Heart right ventricle (tissue), 16 donors: ENCODE measurements at regions not wholly inside any gene's neighbourhood (a gene's known extent, or its start where the extent isn't known, plus 50 kb on each side); places are given as distances from the start of the nearest gene placed in this dataset.

Experiments used
- ATAC-seq, 8 donors: fragments of 200-7000 bp; cut with Tn5 transposase; one replicate each; pipeline ENCODE4 v1.9.1; 2020; ENCODE audit warnings: mild to moderate bottlenecking in 8 of 8, moderate library complexity in 8 of 8, moderate number of reproducible peaks in 1 of 8
- DNase-seq, 2 donors: peaks; one replicate each; pipeline ENCODE4 v3.0.0-alpha.2; 2020
- H3K27ac ChIP-seq, 10 donors: fragments of 200-600 bp; sonication (generic) in 2 of 10; one replicate each; pipeline versions ENCODE4 v1.5.0 to v1.8.0; 2020 to 2022; ENCODE audit warnings: mild to moderate bottlenecking in 3 of 10
- H3K27me3 ChIP-seq, 7 donors: fragments of 200-600 bp; one replicate each; pipeline ENCODE4 v1.8.0; 2021 to 2022; ENCODE audit warnings: mild to moderate bottlenecking in 2 of 7
- H3K36me3 ChIP-seq, 9 donors: fragments of 200-600 bp; sonication (generic) in 1 of 9; one replicate each; pipeline versions ENCODE4 v1.5.0 to v1.8.0; 2020 to 2022; ENCODE audit warnings: mild to moderate bottlenecking in 2 of 9
- H3K4me1 ChIP-seq, 9 donors: fragments of 200-600 bp; sonication (generic) in 1 of 9; one replicate each; pipeline versions ENCODE4 v1.5.0 to v1.8.0; 2020 to 2022; ENCODE audit warnings: mild to moderate bottlenecking in 4 of 9
- H3K4me3 ChIP-seq, 10 donors: fragments of 200-600 bp; sonication (generic) in 2 of 10; one replicate each; pipeline versions ENCODE4 v1.5.0 to v1.8.0; 2020 to 2022; ENCODE audit warnings: mild to moderate bottlenecking in 7 of 10, moderate library complexity in 2 of 10
- H3K9me3 ChIP-seq, 11 donors: fragments of 200-600 bp in 10 of 11; sonication (generic) in 2 of 11; one replicate each; pipeline versions ENCODE4 v1.5.0 to v1.8.0; 2013 to 2022; ENCODE audit warnings: mild to moderate bottlenecking in 2 of 11, control low read depth in 1 of 11, moderate library complexity in 1 of 11
- CTCF ChIP-seq, 9 donors: fragments of 200-600 bp; sonication (generic) in 2 of 9; IDR thresholded peaks; one replicate each; pipeline versions ENCODE4 v1.5.0 to v1.8.0; 2021 to 2022; ENCODE audit warnings: antibody characterized with exemption in 9 of 9, mild to moderate bottlenecking in 5 of 9, moderate library complexity in 1 of 9
- WGBS, 2 donors: extraction: QIAGEN DNeasy Blood & Tissue Kit; methylation state at CpG; one replicate each; pipeline ENCODE4 v1.1.7; 2013; ENCODE audit warnings: inconsistent platforms in 1 of 2; 5-methylcytosine and 5-hydroxymethylcytosine counted together
- intact Hi-C, 10 donors: fragments of 100-400 bp; cut with DNase I; formaldehyde crosslinking; loops; one replicate each; pipeline versions ENCODE4 v1.11.1 to v1.14.2; 2022
- donor health status: Arrhythmogenic right ventricular cardiomyopathy.
- donor health status: ischemic (EF 13 %, LVEDD 7.1; RV severe dilation, severe dysfunction).
- donor health status: healthy with polysubstance abuse.
- donor health status: DM: no; HTN: yes; CAD: no.
- donor health status: DM: no; HTN: no; CAD: no.
- donor health status: ischemic (EF 25% LVEDD 6.9; RV normal size, moderate dysfunction).
- donor health status: ischemic (EF 25% LVEDD 5.7; RV mildly dilated, moderate dysfunction).
- donor health status: healthy.
- donor health status: DM: yes; HTN: yes; CAD: no.
- donor health status: Ischemic cardiomyopathy.
- donor health status: ischemic (EF 35%, LVEDD 5.7; RV mildly dilated, moderate dysfunction).
- donor health status: nonischemic (EF 11% LVEDD 7.7; RV severe dilation, severe dysfunction).
- donor health status: DM: yes; HTN: yes; CAD: no.
- donor health status: PGD.
- donor health status: ischemic (EF 29% LVEDD 5.4; RV normal size, mild dysfunction).
- donor health status: nonischemic (EF 23%, LVEDD 6.1; RV moderate dilation, normal function).

- ATAC-seq (no peak), DNase-seq (no peak)
- TF ChIP-seq CTCF (IDR thresholded peaks at IDR 0.05) = no peak
- H3K27me3 ChIP-seq = no peaks in the 10 kb centered on the region
- WGBS, 2 donors = 84% methylated on average over 4 of the region's 4 CpGs
- no peaks in the 10 kb centered on the region for H3K9me3 ChIP-seq
- no peaks in the 10 kb centered on the region for H3K4me1 ChIP-seq
- no peaks in the 10 kb centered on the region for H3K36me3 ChIP-seq
- no peak overlapping the region for H3K4me3 ChIP-seq
- intact Hi-C loops = loop anchor here in 2 of 10 donors (10.0 kb wide), 1 partner anchor 737 kb away; no protein-coding TSS in a partner anchor
- H3K27ac ChIP-seq = no peak overlapping the region
These were observed 87.5 kb upstream of the CDIN1 start for GRCh38 chr15:36491912-36492311.

GRCh38 chr15:36495456-36495991 lies 83.9 kb upstream of the CDIN1 start:
- WGBS, 2 donors = 83 to 88% methylated on average over 9 of the region's 9 CpGs
- ATAC-seq = no peak

GRCh38 chr15:36497901-36498300 lies 81.5 kb upstream of the CDIN1 start:
- no peak overlapping the region for H3K4me3 ChIP-seq
- TF ChIP-seq CTCF (IDR thresholded peaks at IDR 0.05) = no peak
- no peak overlapping the region for H3K27ac ChIP-seq
- no peak for DNase-seq
- H3K36me3 ChIP-seq = no peaks in the 10 kb centered on the region
- intact Hi-C loops = loop anchor here in 2 of 10 donors (10.0 kb wide), 1 partner anchor 743 kb away; no protein-coding TSS in a partner anchor
- no peaks in the 10 kb centered on the region for H3K27me3 ChIP-seq
- no peaks in the 10 kb centered on the region for H3K9me3 ChIP-seq
- WGBS, 2 donors = 54 to 71% methylated on average over 4 of the region's 4 CpGs
- no peak for ATAC-seq
- peaks cover 0 to 40% (median 6%) of the 10 kb centered on the region in 9 donors for H3K4me1 ChIP-seq

More at GRCh38 chr15:36495456-36495991, 83.9 kb upstream of the CDIN1 start:
- H3K27ac ChIP-seq = no peak overlapping the region
- no peak overlapping the region for H3K4me3 ChIP-seq
- no peaks in the 10 kb centered on the region for H3K27me3 ChIP-seq
- no peaks in the 10 kb centered on the region for H3K36me3 ChIP-seq
- intact Hi-C loops = loop anchor here in 2 of 10 donors (10.0 kb wide), 1 partner anchor 741 kb away; no protein-coding TSS in a partner anchor
- no peak for DNase-seq
- H3K9me3 ChIP-seq = no peaks in the 10 kb centered on the region
- peaks cover 0 to 21% (median 3%) of the 10 kb centered on the region in 9 donors for H3K4me1 ChIP-seq
- TF ChIP-seq CTCF (IDR thresholded peaks at IDR 0.05) = no peak

GRCh38 chr15:36498401-36498800 lies 81.0 kb upstream of the CDIN1 start:
- no peak for TF ChIP-seq CTCF (IDR thresholded peaks at IDR 0.05)
- no peak for ATAC-seq
- WGBS, 2 donors = 85% methylated on average over 4 of the region's 4 CpGs
- H3K9me3 ChIP-seq = no peaks in the 10 kb centered on the region
- peaks cover 0 to 41% (median 6%) of the 10 kb centered on the region in 9 donors for H3K4me1 ChIP-seq
- no peaks in the 10 kb centered on the region for H3K36me3 ChIP-seq
- no peak overlapping the region for H3K27ac ChIP-seq
- DNase-seq = no peak
- intact Hi-C loops = loop anchor here in 2 of 10 donors (10.0 kb wide), 1 partner anchor 744 kb away; no protein-coding TSS in a partner anchor
- no peak overlapping the region for H3K4me3 ChIP-seq
- no peaks in the 10 kb centered on the region for H3K27me3 ChIP-seq
